DLD1 (cell line): ENCODE measurements at regions not wholly inside any gene's neighbourhood (a gene's known extent, or its start where the extent isn't known, plus 50 kb on each side); places are given as distances from the start of the nearest gene placed in this dataset.
"Not testable (repeated sequence)": the region's sequence is repeated elsewhere in the genome, so short reads cannot be mapped to it uniquely, and the experiment has no call there.

Experiments used
- in situ Hi-C: cut with HindIII; loops from 2 replicates; pipeline ENCODE4 v1.10.0; 2017; ENCODE audit warnings: low sequenced_read_pairs

DNA sequence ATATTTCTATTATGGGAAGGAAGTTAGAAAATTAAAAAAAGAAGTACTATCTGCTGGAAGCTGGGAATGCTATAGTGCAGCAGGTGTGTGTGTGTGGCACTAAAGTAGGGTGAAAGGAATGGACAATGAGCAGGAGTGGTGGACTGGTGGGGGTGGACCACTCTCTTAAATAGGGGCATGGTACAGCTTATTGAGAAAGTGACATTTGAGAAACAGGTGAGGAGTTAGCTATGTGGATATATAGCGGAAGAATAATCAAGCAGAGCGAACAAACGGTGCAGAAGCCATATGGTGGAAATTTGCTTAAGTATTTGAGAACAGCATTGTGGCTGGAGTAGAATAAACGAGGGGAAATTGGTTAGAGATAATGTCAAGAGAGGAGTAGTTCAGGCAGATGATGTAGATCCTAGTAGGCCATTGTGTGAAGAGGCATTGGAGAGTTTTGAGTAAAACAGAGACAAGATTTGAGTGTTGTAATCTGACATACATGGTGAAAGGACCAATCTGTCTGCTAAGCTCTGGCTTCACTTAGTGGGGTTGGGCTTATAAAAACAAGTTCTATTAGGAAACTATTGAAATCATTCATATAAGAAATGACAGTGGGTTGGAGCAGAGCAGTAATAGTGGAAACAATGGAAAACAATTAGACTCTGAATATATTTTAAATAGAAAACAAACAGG is 149.2 kb upstream of the SYT10 start:
- in situ Hi-C loops: no loop called here

- in situ Hi-C loops: no loop called here
Observed at GRCh38 chr12:33589576-33590114, 150.0 kb upstream of the SYT10 start.

DNA sequence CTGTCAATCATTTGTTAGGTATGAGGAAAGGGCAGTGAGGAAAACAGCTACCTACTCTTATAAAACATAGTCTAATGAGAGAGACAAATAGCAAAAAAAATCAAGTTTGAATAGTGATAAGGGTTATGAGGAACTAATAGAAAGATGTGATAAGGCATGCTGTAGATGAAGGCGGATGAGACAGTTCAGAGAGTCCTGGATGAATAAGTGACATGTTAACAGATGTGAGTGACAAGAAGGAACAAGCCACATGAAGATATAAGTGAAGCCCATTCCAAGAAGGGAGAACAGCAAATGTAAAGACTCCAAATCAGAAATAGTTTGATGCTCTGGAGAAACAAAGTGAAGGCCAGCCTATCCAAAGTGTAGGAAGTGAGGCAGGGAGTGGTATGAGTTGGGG is 154.1 kb upstream of the SYT10 start:
- in situ Hi-C loops: no loop called here

DNA sequence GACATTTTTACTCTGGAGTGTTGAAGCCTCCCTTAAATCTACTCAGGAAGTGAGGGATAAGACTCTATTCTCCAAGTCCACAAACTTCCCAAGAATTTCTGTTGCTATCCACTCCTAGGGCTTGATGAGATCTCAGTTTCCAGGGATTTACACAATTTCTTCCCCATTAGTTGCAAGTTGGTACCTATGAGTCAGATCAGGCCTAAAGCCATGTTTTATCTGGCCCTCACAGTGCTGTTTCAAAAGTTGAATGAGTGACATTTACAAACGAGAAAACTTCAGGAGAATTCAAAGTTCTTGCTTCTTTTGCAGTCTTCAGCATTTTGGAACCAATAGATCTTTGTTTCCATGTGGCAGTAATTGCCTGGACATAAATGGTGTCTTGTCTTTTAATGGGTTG is 156.4 kb upstream of the SYT10 start:
- in situ Hi-C loops: no loop called here

DNA sequence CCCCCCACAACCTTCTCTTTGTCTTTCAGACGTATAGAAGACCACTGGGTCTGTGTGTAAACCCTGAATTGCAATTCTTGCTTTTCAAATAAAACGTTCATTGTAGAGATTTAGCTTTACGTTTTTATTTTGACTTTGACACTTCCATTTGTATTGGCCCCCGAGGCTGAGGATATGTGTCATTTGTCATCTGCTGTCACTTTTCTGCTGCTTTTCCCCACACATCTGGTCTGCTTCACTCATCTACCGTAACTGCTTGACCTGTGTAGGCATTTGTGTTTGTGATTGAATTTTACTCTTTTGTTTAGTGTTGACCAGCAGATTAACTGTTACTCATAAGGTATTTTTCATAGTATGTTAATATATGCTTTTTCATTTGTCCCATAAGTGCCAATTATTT is 157.2 kb upstream of the SYT10 start:
- in situ Hi-C loops: no loop called here

- in situ Hi-C loops: loop anchor here (10.0 kb wide), 1 partner anchor 658 kb away; no protein-coding TSS in a partner anchor
Observed at GRCh38 chr12:33602515-33602914, 162.9 kb upstream of the SYT10 start.

DNA sequence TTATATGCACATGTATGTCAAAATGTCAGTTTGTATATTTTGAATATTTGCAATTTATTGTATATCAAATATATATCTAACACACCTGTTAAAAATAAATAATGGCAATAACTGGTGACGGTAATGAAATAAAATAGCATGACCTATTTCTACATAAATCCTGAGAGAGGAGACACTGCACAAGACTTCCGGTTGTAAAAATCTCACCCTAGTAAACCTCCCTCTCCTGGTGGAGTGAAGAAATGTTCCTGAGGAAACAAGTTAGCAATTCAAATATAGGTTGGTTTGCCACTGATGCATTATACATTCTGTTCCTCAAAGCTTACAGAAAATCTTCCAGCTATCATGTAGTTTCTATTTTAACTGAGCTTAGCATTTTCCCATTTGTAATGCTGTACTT is 166.1 kb upstream of the SYT10 start:
- in situ Hi-C loops: loop anchor here (10.0 kb wide), 1 partner anchor 661 kb away; no protein-coding TSS in a partner anchor

DNA sequence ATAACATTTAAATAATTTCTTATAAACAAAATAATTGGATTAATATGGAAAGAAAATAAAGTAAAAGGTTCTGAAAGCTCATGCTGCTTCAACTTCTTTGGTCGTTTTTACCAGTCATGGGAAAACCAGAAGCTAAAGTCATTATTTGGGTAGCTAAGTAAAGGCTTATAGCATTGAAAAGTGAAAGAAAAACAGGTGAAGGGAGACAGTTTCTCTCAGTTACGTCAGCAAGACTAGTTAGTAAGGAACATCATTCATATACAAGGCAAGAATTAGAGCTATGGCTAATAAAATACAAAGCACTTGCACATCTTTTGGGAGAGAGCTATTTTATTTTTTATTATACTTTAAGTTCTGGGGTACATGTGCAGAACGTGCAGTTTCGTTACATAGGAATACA is 170.3 kb upstream of the SYT10 start:
- in situ Hi-C loops: loop anchor here (10.0 kb wide), 1 partner anchor 665 kb away; no protein-coding TSS in a partner anchor

DNA sequence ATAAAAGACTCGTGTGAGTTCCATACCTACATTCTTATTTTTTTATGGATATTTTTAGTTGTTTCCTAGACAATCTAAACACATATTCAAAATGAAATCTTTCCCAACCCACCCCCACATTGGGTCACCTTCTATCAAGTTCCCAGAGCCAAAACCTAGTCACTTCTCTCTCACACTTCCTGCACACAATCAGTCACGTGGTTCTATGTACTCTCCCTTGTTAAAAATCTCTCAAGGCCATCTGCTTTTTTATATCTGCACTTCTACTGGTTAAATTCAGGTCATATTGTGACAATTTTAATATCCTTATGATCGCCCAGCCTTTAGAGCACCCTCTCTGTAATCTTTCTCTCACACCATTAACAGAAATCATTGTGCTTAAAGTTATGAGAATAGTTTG is 175.0 kb upstream of the SYT10 start:
- in situ Hi-C loops: no loop called here

GRCh38 chr12:33617218-33617617 is 177.6 kb upstream of the SYT10 start:
- in situ Hi-C loops: no loop called here

DNA sequence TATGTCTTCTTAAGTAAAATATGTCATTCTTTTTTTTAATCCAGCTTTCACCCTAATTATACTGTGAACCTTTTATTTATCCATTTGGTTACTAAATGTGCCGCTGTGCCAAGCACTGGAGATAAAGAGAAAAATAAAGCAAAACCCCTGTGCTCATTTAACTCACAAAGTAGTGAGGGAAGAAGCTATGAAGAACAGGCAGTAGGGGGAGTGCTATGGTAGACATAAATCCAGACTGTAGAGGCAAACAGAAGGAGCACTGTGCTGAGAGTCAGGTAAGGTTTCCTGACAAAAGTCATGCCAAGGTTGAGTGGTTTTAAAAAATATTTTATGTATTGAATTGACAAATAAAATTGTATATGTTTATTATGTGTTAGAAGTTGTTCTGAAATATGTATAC is 188.5 kb upstream of the SYT10 start:
- in situ Hi-C loops: no loop called here

DNA sequence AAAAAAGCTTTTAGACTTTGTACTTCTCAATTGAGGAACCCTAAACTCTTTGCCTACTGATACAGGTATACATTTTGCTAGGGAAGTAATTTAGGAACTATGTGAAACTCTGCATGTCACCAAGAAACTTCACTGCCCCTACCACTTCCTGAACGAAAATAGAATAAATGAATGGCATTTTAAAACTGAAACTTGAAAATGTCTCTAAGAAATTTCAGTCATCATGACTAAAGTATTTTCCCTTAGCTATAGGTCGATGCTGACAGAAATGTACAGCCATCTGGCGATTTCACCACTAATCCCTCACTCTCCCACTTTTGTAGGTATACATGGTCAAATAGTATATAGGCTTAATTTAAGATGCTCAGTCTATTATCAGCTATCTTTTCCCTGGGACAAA is 194.9 kb upstream of the SYT10 start:
- in situ Hi-C loops: no loop called here

- in situ Hi-C loops: not testable (repeated sequence)
Observed at GRCh38 chr12:33636930-33637329, 197.3 kb upstream of the SYT10 start.

- in situ Hi-C loops: no loop called here
Observed at GRCh38 chr12:33639975-33640374, 200.4 kb upstream of the SYT10 start.

GRCh38 chr12:33649992-33650391 is 210.4 kb upstream of the SYT10 start:
- in situ Hi-C loops: no loop called here

DNA sequence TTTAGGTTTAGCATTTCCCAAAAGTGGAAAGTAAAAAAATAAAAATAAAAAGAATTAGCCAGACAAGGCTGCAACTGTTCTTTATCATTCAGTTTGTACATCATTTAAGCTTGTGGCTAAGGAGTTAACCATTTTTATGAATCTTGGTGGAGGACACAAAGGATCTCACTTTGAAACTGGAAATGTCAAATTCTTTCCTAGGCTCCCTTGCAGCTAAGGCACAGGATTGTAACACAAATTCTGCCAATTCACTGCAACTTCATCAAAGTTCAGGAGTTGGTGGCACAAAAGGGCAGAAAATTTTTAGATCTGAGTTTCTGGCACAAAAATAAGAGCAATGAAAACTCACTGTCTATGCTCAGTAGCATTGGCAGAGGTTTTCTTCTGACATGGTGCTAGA is 211.2 kb upstream of the SYT10 start:
- in situ Hi-C loops: no loop called here

GRCh38 chr12:33653362-33653761 is 213.7 kb upstream of the SYT10 start:
- in situ Hi-C loops: no loop called here

GRCh38 chr12:33654313-33654712 is 214.7 kb upstream of the SYT10 start:
- in situ Hi-C loops: no loop called here

- in situ Hi-C loops: no loop called here
Observed at GRCh38 chr12:33663000-33663654, 223.5 kb upstream of the SYT10 start.

GRCh38 chr12:33669349-33669748 is 229.7 kb upstream of the SYT10 start:
- in situ Hi-C loops: no loop called here

GRCh38 chr12:33670284-33670683 is 230.7 kb upstream of the SYT10 start:
- in situ Hi-C loops: no loop called here

- in situ Hi-C loops: no loop called here
Observed at GRCh38 chr12:33671676-33672075, 232.1 kb upstream of the SYT10 start.
